ENCODE measurements at regions not wholly inside any gene's neighbourhood (a gene's known extent, or its start where the extent isn't known, plus 50 kb on each side); places are given as distances from the start of the nearest gene placed in this dataset.
"Not testable (repeated sequence)": the region's sequence is repeated elsewhere in the genome, so short reads cannot be mapped to it uniquely, and the experiment has no call there.

DNA sequence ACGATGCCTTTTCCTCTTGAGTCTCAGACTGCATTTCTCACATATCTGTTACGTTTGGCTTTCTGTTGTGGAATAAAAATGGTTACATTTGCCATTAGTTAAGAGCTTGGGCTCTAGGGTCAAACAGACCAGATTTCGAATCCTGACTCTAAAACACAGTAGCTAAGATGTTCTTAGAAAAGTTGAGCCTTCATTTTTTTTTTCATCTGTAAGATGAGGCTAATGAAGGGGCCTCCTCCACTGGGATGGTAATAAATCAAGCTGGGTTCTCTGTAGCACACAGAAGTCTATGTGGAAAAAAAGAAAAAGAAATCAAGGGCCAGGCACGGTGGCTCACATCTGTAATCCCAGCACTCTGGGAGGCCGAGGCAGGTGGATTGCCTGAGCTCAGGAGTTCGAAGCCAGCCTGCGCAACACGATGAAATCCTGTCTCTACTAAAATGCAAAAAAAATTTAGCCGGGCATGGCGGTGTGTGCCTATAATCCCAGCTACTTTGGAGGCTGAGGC lies 49.9 kb upstream of the CAPRIN1 start:
- DNase-seq, result no peak

DNA sequence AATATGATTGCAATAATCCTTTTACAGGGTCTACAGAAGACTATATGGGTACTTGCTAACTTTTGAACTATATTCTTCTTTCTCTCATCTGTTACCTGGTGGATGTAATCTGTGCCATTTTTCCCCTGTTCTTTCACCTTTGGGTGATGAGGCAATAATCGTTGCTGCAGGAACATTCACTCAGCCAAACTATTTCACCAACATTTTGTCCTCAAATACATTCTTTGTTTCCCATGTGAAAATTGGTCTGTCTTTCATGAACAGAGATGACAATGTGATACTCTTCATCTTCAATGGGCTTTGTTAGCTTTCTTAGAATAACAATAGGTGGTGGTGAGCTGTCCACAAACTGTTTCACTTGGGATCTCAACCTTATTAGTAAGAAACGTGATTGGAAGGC lies 52.1 kb upstream of the CAPRIN1 start:
- no peak for DNase-seq

DNA sequence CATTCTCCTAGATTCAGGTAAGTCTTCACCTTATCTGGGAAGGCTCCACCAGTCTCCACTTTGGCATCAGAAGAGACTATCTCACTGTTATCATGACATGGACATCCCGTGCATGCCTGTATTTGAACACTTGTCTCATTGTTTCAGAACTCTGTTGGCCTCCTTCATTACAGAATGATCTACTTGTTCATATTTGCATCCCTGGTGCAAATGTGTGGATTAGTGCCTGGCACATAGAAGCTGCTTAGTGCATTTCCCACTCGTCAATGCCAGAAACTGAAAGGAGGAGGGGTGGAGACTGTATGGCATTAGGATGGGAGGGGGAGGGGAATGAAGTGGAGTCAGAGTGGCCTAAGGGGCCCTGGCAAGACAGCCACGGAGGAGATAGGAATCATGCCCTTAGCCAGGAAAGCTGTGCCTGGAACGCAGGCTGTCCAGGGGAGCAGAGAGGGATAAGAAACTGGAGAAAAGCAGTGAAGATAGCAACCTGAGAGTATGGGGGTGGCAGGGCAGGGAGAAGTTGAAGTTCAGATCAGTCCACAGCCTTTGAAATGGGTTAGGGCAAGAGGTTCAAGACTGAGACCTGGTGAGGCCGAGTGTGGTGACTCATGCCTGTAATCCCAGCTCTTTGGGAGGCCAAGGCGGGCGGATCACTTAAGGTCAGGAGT lies 53.8 kb upstream of the CAPRIN1 start:
- no peak for DNase-seq

DNA sequence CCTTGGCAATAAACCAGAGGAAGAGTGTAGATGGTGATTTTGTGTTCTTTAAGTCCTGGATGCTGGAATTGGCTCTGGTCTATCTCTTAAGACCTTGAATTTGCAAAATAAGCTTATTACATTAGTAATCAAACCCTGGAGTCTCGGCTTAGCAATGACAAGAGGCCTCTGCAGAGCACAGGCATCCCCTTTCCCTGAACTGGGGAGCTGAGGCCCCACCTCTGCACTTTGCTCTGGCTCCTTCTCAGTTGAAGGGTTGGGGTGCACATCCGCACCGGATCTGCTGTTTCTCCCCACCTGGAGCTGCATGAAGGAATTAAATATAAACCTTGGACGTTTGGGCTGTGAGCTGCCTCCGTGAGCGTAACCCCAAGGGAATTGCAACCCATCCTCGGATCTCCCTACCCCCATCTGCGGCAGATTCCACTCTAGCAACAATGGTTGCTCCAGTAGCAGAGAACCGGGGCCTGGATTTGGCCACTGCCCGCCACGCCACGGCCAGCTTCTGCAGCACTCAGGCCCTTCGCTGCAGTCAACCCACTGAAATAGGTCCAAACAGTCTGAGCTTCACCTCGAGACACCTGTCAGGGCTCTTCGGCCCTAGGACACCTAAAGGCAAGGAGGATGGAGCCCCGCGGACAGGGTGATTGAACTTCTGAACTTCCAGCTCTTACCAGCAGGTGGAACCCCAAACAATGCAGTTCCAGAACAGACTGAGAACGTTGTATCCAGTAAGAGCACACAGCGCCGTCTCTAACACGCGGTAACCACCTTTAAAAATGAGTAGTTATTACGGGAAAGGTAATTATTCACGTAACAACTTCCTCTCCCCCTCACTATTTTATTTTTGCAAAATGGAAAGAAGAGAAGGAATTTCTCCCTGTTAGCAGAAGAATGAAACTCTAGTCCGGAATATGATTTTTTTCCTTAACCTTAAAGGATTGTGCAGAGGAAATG lies 54.8 kb upstream of the CAPRIN1 start:
- DNase-seq, result peak; percentile 41

DNA sequence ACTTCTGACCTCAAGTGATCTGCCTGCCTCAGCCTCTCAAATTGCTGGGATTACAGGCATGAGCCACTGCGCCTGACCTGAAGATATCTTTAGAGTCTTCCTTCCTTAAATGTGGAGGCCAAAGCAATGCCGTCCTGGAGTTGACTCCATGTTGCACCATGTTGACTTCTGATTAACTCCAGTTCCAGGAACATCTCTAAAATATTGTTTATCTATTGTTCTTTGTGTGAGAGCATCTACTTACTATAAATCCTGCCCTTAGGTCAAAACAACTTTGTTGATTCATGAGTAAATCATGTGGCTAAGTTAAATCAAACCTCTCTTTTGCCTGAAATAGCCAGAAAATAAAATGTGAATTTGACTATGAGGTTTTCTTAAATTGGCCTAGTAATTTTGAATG lies 56.6 kb upstream of the CAPRIN1 start:
- no peak for DNase-seq

DNA sequence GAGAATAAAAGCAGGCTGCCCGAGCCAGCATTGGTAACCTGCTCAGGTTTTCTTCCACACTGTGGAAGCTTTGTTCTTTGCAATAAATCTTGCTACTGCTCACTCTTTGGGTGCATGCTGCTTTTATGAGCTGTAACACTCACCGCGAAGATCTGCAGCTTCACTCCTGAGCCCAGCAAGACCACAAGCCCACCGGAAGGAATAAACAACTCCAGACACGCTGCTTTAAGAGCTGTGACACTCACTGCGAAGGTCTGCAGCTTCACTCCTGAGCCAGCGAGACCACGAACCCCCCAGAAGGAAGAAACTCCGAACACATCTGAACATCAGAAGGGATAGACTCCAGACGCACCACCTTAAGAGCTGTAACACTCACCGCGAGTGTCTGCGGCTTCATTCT lies 60.4 kb upstream of the CAPRIN1 start:
- not testable (repeated sequence) for DNase-seq

DNA sequence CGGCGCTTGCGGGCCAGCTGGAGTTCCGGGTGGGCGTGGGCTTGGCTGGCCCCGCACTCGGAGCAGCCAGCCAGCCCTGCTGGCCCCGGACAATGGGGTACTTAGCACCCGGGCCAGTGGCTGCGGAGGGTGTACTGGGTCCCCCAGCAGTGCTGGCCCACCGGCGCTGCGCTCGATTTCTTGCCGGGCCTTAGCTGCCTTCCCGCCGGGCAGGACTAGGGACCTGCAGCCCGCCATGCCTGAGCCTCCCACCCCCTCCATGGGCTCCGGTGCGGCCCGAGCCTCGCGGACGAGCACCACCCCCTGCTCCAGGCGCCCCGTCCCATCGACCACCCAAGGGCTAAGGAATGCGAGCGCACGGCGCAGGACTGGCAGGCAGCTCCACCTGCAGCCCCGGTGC lies 61.4 kb upstream of the CAPRIN1 start:
- DNase-seq, result not testable (repeated sequence)

DNA sequence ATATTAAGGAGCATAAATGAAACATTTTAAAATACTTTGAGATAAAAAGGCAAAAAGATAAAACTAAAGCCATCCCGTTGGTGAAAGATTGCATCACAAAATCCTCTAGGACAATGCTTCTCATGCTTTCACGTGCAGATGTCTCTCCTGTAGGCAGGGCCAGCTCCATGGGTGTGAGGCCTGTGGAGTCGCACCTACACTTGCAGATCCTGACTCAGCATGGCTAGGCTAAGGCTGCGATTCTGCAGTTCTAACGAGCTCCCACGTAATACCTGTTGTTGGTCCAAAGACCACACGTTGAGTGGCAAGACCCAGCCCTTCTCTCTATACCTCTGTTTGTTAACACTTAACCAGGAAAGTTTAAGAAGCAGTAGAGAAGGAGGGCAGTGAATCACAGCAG lies 62.1 kb upstream of the CAPRIN1 start:
- DNase-seq, result no peak

DNA sequence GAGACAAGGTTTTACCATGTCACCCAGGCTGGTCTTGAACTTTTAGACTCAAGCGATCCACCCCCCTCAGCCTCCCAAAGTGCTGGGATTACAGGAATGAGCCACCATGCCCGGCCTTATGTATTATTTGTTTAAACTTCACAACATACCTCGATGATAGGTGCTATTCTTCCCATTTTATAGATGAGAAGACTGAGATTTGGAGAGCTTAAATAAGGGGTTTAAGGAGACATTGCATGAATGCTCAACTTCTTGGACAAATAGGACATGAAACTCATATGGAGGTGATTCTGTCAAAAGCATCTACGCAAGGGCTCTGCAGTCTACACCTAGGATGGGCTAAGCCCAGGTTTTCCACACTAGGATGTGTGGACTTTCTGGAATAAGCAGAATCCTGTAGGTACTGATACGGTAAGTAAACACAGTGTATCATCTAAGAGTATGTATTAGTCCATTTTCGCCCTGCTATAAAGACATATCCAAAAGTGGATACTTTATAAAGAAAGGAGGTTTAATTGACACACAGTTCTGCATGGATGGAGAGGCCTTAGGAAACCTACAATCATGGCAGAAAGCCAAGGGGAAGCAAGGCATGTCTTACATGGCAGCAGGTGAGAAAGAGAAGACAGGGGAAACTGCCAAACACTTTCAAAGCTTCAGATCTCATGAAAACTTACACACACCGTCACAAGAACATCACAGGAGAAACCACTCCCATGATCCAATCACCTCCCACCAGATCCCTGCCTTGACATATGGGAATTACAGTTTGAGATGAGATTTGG lies 62.8 kb upstream of the CAPRIN1 start:
- no peak for DNase-seq

DNA sequence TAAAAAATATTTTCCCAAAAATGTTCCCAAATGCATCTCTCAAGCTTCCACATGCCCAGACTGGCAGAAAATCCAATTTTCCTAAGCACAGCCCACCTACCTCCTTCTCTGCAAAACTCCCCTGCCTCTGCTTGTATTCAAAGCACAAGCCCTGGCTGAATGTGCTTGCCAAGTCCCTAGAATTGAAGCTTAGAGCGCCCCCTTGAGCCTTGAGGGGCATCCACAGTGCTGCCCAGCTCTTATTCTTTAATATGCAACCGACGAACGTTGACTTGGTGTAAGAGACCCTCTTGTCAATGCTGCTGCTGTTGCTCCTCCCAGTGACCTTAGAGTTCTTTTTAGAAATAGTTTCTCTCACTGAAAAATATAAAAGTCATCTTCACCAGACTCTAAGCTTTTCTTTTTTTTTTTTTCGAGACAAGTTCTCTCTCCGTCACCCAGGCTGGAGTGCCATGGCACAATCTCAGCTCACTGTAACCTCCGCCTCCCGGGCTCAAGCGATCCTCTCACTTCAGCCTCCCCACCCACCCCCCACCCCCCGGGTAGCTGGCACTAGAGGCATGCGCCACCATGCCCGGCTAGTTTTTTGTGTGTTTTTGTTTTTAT lies 63.5 kb upstream of the CAPRIN1 start:
- peak; percentile 46 for DNase-seq

DNA sequence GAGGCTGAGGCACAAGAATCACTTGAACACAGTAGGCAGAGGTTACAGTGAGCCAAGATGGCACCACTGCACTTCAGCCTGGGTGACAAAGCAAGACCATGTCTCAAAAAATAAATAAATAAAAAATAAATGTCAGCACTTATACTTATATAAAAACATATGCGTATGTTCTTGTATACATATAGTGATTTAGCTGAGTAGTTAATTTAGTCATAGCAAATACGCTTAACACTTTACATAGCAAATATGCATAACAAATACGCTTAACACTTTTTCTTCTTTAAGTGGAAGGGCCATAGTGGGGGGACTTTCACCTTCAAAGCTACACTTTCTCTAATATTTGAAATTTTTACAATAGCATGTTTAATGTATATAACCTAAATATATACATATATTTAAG lies 64.0 kb upstream of the CAPRIN1 start:
- no peak for DNase-seq

DNA sequence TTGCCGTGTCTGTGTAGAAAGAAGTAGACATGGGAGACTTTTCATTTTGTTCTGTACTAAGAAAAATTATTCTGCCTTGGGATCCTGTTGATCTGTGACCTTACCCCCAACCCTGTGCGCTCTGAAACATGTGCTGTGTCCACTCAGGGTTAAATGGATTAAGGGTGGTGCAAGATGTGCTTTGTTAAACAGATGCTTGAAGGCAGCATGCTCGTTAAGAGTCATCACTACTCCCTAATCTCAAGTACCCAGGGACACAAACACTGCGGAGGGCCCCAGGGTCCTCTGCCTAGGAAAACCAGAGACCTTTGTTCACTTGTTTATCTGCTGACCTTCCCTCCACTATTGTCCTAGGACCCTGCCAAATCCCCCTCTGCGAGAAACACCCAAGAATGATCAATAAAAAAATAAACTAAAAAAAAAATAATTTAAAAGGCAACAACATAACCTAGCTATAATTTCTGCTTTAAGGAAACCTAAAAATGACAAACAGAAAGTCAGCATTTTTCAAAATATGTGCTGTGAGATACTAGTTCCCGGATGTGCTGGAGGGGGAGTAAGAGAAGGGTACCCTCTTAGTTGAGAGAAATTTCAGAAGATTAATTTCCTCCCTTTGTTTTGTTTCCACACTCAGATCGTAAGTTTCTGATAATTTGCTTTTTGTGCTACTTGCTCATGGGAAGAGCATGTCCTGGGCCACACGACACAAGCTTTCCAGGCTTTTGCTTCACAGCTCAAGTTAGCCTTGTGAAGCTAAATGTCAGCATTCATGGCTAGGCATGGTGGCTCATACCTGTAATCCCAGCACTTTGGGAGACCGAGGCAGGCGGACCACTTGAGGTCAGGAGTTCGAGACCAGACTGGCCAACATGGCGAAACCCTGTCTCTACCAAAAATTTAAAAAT lies 64.7 kb upstream of the CAPRIN1 start:
- DNase-seq, result not testable (repeated sequence)

DNA sequence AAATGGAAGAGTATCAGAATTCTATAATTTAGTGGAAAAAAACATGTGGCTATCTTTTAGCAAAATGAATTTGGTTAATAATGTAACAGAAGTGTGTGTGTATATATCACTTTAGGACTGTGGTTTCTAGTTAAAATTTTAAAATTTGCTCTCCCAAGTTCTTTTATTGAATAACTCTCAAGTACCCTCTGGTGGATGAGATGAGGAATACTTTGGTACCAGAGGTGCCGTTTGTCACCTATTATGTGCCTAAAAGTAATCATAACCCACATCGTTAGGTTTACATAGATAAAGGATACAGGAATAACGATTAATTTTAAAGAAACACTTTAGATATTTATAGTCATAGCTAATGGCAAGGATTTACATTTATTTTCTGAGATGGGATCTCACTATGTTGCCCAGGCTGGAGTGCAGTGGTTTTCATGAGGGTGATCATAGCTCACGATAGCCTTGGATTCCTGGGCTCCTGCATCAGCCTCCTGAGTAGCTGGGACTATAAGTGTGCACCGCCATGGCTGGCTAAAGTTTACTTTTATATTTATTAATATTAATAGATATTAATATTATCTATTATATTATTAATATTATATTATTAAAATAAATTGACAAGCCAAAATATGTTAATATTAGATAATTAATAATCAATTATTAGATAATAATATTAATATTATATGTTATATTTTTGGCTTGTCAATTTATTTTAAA lies 66.7 kb upstream of the CAPRIN1 start:
- DNase-seq, result no peak

DNA sequence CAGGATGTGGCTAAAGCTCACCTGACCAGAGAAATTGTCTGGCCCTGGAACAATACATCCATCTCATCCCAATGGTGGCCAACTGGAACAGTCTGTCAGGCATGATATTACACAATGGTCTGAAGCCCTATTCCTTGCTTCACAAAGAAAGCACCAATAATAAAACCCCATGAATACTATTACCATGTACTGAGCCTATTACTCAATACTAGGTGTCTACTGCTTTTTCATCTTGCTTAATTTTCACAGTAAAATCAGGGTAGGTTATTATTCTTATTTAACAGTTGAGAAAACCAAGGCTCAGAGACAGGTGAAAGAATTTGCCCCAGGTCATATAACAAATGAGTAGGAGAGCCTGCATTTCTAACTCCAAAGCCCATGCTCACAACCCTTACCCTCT lies 68.9 kb upstream of the CAPRIN1 start:
- no peak for DNase-seq

DNA sequence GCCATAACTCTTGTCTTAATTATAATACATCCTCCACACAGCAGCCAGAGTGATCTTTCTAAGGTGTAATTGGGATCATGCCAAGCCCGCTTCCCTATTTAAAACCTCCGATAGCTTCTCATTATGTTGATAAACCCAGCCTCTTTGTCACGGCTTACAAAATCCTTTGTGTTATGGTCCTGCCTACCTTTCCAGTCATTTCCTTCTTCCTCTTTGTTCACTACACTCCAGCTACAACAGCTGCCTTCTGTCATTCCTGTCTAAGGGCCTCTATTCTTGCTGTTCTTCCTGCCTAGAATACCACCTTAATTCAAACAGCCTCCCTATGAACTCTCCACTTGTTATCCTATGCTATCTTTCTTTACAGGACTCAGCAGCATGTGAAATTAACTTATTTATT lies 70.6 kb upstream of the CAPRIN1 start:
- DNase-seq, result no peak

DNA sequence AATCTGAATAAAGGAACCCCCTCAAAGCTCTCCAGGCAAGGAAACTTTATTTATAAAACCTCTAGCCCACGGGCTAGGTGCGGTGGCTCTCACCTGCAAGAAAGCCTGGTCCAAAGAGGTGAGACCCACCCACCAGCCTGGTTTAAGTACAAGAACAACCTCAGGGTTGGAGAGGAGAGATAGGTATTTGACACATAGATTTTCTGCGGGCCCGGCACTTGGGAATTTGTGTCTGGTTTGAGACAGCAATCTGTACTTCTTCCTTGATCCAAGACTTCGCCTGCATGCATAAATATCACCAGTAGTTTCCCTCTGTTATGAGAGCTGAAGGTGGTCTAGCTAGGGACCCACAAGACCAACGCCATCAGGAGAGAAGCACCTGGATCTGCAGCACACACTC lies 73.2 kb upstream of the CAPRIN1 start:
- no peak for DNase-seq

DNA sequence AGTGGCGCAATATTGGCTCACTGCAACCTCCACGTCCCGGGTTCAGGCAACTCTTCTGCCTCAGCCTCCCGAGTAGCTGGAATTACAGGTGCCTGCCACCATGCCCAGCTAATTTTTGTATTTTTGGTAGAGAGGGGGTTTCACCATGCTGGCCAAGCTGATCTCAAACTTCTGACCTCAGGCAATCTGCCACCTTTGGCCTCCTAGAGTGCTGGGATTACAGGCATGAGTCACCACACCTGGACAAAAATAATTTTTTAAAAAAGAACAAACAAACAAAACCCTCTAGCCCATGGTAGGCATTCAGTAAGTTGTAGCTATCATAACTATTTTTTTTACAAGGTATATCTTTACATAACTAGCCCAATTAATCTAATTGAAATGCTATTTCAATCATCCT lies 73.9 kb upstream of the CAPRIN1 start:
- DNase-seq, result no peak

DNA sequence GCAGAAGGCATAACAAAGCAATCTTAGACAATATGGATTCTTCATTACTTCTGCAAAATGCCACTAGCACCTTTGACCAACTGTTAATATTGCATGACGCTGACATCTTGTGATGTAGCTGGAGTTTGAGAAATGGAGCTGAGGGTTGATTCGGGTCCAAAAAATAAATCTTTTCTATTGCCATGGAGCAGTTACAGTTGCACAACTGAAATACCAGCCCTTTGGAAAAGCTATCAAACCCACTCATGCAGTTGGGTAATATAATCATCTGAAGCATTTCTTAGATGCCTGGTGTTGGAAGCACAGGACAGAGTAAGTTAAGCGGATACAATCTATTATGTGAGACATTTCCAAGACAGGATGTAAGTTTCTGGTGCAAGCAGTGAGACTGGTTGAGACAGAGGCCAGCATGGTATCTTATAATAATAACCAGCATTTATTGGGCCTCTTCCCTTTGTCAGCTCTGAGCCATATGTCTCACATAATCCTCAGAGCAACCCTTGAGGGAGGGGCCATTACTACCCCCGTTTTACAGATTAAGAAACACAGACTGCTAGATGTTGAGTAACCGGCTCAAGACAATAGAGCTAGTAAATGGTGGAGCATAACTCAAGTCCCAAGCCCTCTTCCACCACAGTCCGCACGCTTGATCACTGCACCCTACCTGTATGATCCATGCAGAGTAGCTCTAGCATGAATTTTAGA lies 74.9 kb upstream of the CAPRIN1 start:
- peak; percentile 60 for DNase-seq

DNA sequence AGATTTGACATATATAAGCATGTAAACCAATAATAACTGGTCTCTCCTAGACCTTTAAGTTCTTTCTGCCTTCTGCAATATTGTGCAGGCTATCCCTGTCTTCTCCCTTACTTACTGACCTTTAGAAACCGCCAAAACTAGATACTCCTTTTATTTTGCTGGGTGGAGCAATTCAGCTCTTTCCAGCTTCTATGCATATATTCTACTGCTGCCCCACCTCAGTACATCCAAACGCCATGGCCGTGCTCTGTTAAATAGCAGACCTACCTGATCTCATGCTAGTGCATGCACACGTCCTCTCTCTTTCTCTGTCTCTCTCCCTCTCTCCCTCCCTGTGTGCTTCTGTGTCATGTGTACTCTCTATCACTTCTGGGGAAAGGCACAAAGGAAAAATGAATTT lies 76.7 kb upstream of the CAPRIN1 start:
- DNase-seq, result no peak

DNA sequence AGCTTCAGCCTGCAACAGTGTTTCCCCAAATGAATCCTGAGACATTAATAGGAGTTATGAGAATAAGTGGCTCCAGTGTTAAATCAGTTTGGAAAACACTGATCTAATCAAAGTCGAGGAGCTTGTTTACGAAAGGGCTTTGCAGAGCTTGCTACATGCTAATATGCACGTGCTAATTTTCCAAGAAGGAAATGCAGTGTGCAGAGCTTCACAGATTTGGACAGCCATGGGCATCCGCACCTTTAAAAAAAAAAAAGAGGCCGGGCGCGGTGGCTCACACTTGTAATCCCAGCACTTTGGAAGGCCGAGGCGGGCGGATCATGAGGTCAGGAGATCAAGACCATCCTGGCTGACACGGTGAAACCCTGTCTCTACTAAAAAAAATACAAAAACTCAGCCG lies 79.7 kb upstream of the LMO2 start:
- not testable (repeated sequence) for DNase-seq

Measured in NCI-H524 treated with DMSO at 0.1 percent for 48 hours (cell line).